ENCODE measurements at regions not wholly inside any gene's neighbourhood (a gene's known extent, or its start where the extent isn't known, plus 50 kb on each side); places are given as distances from the start of the nearest gene placed in this dataset.

DNA sequence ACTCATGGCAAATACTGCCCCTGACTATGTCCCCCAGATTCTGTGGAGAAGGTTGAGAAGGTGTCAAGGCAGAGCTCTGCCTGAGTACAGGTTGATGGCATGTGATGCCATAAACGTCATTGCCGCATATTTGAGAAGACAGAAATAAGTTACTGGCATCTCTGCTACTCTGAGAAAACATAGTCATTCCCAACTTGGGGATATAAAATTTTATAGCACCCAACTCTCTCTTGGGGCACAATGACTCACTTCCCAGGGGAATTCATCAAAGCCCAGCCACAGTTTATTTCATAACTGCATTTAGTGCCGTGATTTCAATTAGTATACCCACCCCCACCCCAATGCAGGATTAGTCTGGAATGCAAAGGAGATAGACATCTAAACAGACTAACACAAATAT, 101.9 kb upstream of the TNR start:
- H4K5ac ChIP-seq (ENCODE audit: insufficient read length, low read depth, low read length) = no peak overlapping the region
- no peaks in the 10 kb centered on the region for H4K20me1 ChIP-seq (ENCODE audit: control insufficient read depth, insufficient read depth, insufficient read length)
- no peak overlapping the region for H3K27ac Mint-ChIP-seq
- H3K4me1 Mint-ChIP-seq = peaks cover 34 to 36% of the 10 kb centered on the region in 2 experiments
- no peaks in the 10 kb centered on the region for H3K9me3 ChIP-seq (ENCODE audit: control insufficient read depth, low read depth, low read length)
- no peaks in the 10 kb centered on the region for H3K9me3 Mint-ChIP-seq
- H3K56ac ChIP-seq (ENCODE audit: insufficient read length, low read depth, low read length) = no peak overlapping the region
- 0 out of 2 replicates have a peak, but pooled peaks cover 4% of the 10 kb centered on the region for H3K4me1 ChIP-seq (ENCODE audit: insufficient read depth, low read length)
- no peaks in the 10 kb centered on the region for H3K27me3 ChIP-seq (ENCODE audit: insufficient read depth, low read length)
- TF ChIP-seq, protein P1, sequence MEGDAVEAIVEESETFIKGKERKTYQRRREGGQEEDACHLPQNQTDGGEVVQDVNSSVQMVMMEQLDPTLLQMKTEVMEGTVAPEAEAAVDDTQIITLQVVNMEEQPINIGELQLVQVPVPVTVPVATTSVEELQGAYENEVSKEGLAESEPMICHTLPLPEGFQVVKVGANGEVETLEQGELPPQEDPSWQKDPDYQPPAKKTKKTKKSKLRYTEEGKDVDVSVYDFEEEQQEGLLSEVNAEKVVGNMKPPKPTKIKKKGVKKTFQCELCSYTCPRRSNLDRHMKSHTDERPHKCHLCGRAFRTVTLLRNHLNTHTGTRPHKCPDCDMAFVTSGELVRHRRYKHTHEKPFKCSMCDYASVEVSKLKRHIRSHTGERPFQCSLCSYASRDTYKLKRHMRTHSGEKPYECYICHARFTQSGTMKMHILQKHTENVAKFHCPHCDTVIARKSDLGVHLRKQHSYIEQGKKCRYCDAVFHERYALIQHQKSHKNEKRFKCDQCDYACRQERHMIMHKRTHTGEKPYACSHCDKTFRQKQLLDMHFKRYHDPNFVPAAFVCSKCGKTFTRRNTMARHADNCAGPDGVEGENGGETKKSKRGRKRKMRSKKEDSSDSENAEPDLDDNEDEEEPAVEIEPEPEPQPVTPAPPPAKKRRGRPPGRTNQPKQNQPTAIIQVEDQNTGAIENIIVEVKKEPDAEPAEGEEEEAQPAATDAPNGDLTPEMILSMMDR (conservative IDR thresholded peaks at IDR 0.05) = no peak
- no peak overlapping the region for H3K23ac ChIP-seq (ENCODE audit: insufficient read length, low read depth, low read length)
- no peak overlapping the region for H4K91ac ChIP-seq (ENCODE audit: insufficient read length, low read depth, low read length)
- no peak overlapping the region for H3K4ac ChIP-seq (ENCODE audit: low read depth, low read length)
- H2BK20ac ChIP-seq (ENCODE audit: low read depth, low read length, poor library complexity, severe bottlenecking) = no peak overlapping the region
- no peak overlapping the region for H4K8ac ChIP-seq (replicated peaks; ENCODE audit: insufficient read length, low read depth, low read length)
- H2AK5ac ChIP-seq (ENCODE audit: insufficient read length, low read length) = no peak overlapping the region
- H2BK12ac ChIP-seq (ENCODE audit: insufficient read length, low read depth, low read length) = no peak overlapping the region
- no peak overlapping the region for H3K4me2 ChIP-seq (ENCODE audit: insufficient read depth, insufficient read length, low read length)
- H2BK120ac ChIP-seq (ENCODE audit: low read depth, low read length, poor library complexity, severe bottlenecking) = no peak overlapping the region
- no peak overlapping the region for H2AFZ ChIP-seq (ENCODE audit: low read length)
- H3T11ph ChIP-seq (ENCODE audit: low read length) = no peak overlapping the region
- no peaks in the 10 kb centered on the region for H3K79me2 ChIP-seq (ENCODE audit: insufficient read depth, low read length)
- DNase-seq = no peak
- WGBS (ENCODE audit: extremely low coverage, insufficient read length, low lambda C conversion rate) = no CpG with 5 or more reads among the region's 3 CpGs
- H2BK5ac ChIP-seq (ENCODE audit: insufficient read length, low read length) = no peak overlapping the region
- H3K9ac ChIP-seq (ENCODE audit: extremely low read depth, insufficient read length, low read length) = no peak overlapping the region
- H3K79me1 ChIP-seq (ENCODE audit: insufficient read depth, low read depth, low read length, poor library complexity, severe bottlenecking) = no peaks in the 10 kb centered on the region
- no peak overlapping the region for H3K14ac ChIP-seq (ENCODE audit: insufficient read depth, low read length)
- no peaks in the 10 kb centered on the region for H3K23me2 ChIP-seq (ENCODE audit: insufficient read length, low read depth, low read length, poor library complexity, severe bottlenecking)
- no peak overlapping the region for H3K27ac ChIP-seq (ENCODE audit: insufficient read length, low read depth, low read length)
- no peak overlapping the region for H2BK15ac ChIP-seq (ENCODE audit: low read depth, low read length)
- no peak overlapping the region for H3K4me3 Mint-ChIP-seq
- no peaks in the 10 kb centered on the region for H3K36me3 Mint-ChIP-seq (ENCODE audit: insufficient read depth in 1 of 3, low read depth in 3 of 3)
- no peak overlapping the region for H3K18ac ChIP-seq (ENCODE audit: insufficient read length, low read depth, low read length)
- peaks cover 5% of the 10 kb centered on the region for H3K27me3 Mint-ChIP-seq (ENCODE audit: low read depth)

Measured in H9 (cell line).